ENCODE measurements at regions not wholly inside any gene's neighbourhood (a gene's known extent, or its start where the extent isn't known, plus 50 kb on each side); places are given as distances from the start of the nearest gene placed in this dataset.

- DNase-seq, result no peak
These were observed 998.0 kb upstream of the B3GALT2 start for GRCh38 chr1:194184425-194184824.

- no peak for DNase-seq
These were observed 995.4 kb upstream of the B3GALT2 start for GRCh38 chr1:194181845-194182244.

- DNase-seq, result no peak
These were observed 989.8 kb upstream of the B3GALT2 start for GRCh38 chr1:194176212-194176611.

- no peak for DNase-seq
These were observed 988.8 kb upstream of the B3GALT2 start for GRCh38 chr1:194175251-194175650.

GRCh38 chr1:194174528-194174927 lies 988.1 kb upstream of the B3GALT2 start:
- DNase-seq, result no peak

GRCh38 chr1:194171596-194171995 lies 985.2 kb upstream of the B3GALT2 start:
- no peak for DNase-seq

GRCh38 chr1:194167956-194168640 lies 981.7 kb upstream of the B3GALT2 start:
- DNase-seq, result no peak

GRCh38 chr1:194164755-194165154 lies 978.3 kb upstream of the B3GALT2 start:
- DNase-seq, result no peak

GRCh38 chr1:194161591-194161990 lies 975.2 kb upstream of the B3GALT2 start:
- no peak for DNase-seq

GRCh38 chr1:194159941-194160340 lies 973.5 kb upstream of the B3GALT2 start:
- DNase-seq, result no peak

GRCh38 chr1:194155962-194156361 lies 969.5 kb upstream of the B3GALT2 start:
- no peak for DNase-seq

- no peak for DNase-seq
These were observed 964.6 kb upstream of the B3GALT2 start for GRCh38 chr1:194151056-194151455.

GRCh38 chr1:194150242-194150641 lies 963.8 kb upstream of the B3GALT2 start:
- DNase-seq, result no peak

- no peak for DNase-seq
These were observed 946.7 kb upstream of the B3GALT2 start for GRCh38 chr1:194133152-194133551.

GRCh38 chr1:194118086-194118485 lies 931.7 kb upstream of the B3GALT2 start:
- no peak for DNase-seq

GRCh38 chr1:194117582-194117981 lies 931.2 kb upstream of the B3GALT2 start:
- DNase-seq, result no peak

GRCh38 chr1:194114288-194114687 lies 927.9 kb upstream of the B3GALT2 start:
- DNase-seq, result no peak

- DNase-seq, result no peak
These were observed 919.0 kb upstream of the B3GALT2 start for GRCh38 chr1:194105381-194105780.

GRCh38 chr1:194104247-194104844 lies 917.9 kb upstream of the B3GALT2 start:
- DNase-seq, result no peak

GRCh38 chr1:194103516-194104246 lies 917.3 kb upstream of the B3GALT2 start:
- DNase-seq, result no peak

- DNase-seq, result no peak
These were observed 916.7 kb upstream of the B3GALT2 start for GRCh38 chr1:194103101-194103500.

- no peak for DNase-seq
These were observed 916.2 kb upstream of the B3GALT2 start for GRCh38 chr1:194102607-194103006.

- DNase-seq, result no peak
These were observed 898.3 kb upstream of the B3GALT2 start for GRCh38 chr1:194084755-194085154.

GRCh38 chr1:194081444-194081843 lies 895.0 kb upstream of the B3GALT2 start:
- DNase-seq, result no peak
